ENCODE measurements at regions not wholly inside any gene's neighbourhood (a gene's known extent, or its start where the extent isn't known, plus 50 kb on each side); places are given as distances from the start of the nearest gene placed in this dataset.

DNA sequence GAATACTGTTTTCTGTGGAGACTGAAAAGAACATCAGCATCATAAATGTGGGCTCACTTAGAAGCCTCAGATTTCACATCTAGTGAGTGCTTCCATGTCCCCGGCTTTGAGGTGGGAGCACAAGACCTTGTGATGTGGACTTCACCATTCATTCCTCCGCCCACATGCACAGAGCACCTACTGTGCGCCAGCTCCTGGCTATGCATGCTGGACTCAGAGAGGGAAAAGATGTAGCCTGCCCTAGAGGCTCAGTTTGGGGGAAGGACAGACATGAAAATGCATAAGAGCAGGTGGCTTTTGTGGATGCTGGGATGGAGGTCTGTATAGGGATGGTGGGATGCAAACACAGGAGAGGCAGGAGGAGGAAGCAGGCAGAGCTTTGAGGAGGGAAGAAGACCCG, 65.0 kb downstream of the SERPINA3 start:
- Mint-ChIP-seq H3K9me3 (0 out of 2 replicates have a peak, but pooled peaks cover 3% of the 10 kb centered on the region), H3K4me3 (no peak overlapping the region), H3K27me3 (ENCODE audit: low read depth) (no peaks in the 10 kb centered on the region), H3K36me3 (no peaks in the 10 kb centered on the region), H3K27ac (no peak overlapping the region), H3K4me1 (peaks cover 13% of the 10 kb centered on the region; the same call in 1 of the 2 replicates)
- TF ChIP-seq, protein P1, sequence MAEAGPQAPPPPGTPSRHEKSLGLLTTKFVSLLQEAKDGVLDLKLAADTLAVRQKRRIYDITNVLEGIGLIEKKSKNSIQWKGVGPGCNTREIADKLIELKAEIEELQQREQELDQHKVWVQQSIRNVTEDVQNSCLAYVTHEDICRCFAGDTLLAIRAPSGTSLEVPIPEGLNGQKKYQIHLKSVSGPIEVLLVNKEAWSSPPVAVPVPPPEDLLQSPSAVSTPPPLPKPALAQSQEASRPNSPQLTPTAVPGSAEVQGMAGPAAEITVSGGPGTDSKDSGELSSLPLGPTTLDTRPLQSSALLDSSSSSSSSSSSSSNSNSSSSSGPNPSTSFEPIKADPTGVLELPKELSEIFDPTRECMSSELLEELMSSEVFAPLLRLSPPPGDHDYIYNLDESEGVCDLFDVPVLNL (CRISPR knock-in tag; IDR thresholded peaks at IDR 0.05; ENCODE audit: borderline replicate concordance, low read depth) = no peak
- no peak for TF ChIP-seq KAT7 (CRISPR knock-in tag; IDR thresholded peaks at IDR 0.05; ENCODE audit: borderline replicate concordance)
- TF ChIP-seq, protein P2, sequence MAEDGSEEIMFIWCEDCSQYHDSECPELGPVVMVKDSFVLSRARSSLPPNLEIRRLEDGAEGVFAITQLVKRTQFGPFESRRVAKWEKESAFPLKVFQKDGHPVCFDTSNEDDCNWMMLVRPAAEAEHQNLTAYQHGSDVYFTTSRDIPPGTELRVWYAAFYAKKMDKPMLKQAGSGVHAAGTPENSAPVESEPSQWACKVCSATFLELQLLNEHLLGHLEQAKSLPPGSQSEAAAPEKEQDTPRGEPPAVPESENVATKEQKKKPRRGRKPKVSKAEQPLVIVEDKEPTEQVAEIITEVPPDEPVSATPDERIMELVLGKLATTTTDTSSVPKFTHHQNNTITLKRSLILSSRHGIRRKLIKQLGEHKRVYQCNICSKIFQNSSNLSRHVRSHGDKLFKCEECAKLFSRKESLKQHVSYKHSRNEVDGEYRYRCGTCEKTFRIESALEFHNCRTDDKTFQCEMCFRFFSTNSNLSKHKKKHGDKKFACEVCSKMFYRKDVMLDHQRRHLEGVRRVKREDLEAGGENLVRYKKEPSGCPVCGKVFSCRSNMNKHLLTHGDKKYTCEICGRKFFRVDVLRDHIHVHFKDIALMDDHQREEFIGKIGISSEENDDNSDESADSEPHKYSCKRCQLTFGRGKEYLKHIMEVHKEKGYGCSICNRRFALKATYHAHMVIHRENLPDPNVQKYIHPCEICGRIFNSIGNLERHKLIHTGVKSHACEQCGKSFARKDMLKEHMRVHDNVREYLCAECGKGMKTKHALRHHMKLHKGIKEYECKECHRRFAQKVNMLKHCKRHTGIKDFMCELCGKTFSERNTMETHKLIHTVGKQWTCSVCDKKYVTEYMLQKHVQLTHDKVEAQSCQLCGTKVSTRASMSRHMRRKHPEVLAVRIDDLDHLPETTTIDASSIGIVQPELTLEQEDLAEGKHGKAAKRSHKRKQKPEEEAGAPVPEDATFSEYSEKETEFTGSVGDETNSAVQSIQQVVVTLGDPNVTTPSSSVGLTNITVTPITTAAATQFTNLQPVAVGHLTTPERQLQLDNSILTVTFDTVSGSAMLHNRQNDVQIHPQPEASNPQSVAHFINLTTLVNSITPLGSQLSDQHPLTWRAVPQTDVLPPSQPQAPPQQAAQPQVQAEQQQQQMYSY (CRISPR knock-in tag; IDR thresholded peaks at IDR 0.05) = no peak
- TF ChIP-seq, protein P3, sequence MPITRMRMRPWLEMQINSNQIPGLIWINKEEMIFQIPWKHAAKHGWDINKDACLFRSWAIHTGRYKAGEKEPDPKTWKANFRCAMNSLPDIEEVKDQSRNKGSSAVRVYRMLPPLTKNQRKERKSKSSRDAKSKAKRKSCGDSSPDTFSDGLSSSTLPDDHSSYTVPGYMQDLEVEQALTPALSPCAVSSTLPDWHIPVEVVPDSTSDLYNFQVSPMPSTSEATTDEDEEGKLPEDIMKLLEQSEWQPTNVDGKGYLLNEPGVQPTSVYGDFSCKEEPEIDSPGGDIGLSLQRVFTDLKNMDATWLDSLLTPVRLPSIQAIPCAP (CRISPR knock-in tag; IDR thresholded peaks at IDR 0.05) = no peak
- TF ChIP-seq, protein P4, sequence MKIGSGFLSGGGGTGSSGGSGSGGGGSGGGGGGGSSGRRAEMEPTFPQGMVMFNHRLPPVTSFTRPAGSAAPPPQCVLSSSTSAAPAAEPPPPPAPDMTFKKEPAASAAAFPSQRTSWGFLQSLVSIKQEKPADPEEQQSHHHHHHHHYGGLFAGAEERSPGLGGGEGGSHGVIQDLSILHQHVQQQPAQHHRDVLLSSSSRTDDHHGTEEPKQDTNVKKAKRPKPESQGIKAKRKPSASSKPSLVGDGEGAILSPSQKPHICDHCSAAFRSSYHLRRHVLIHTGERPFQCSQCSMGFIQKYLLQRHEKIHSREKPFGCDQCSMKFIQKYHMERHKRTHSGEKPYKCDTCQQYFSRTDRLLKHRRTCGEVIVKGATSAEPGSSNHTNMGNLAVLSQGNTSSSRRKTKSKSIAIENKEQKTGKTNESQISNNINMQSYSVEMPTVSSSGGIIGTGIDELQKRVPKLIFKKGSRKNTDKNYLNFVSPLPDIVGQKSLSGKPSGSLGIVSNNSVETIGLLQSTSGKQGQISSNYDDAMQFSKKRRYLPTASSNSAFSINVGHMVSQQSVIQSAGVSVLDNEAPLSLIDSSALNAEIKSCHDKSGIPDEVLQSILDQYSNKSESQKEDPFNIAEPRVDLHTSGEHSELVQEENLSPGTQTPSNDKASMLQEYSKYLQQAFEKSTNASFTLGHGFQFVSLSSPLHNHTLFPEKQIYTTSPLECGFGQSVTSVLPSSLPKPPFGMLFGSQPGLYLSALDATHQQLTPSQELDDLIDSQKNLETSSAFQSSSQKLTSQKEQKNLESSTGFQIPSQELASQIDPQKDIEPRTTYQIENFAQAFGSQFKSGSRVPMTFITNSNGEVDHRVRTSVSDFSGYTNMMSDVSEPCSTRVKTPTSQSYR (CRISPR knock-in tag; IDR thresholded peaks at IDR 0.05) = no peak
- no peak for TF ChIP-seq FOXP1 (CRISPR knock-in tag; IDR thresholded peaks at IDR 0.05; ENCODE audit: borderline replicate concordance)
- no peak for TF ChIP-seq JUN (CRISPR knock-in tag; IDR thresholded peaks at IDR 0.05)
- no peak for TF ChIP-seq ZNF232 (CRISPR knock-in tag; IDR thresholded peaks at IDR 0.05)
- TF ChIP-seq GABPB1 (CRISPR knock-in tag; IDR thresholded peaks at IDR 0.05) = no peak
- no peak for TF ChIP-seq NFATC4 (CRISPR knock-in tag; IDR thresholded peaks at IDR 0.05)
- TF ChIP-seq ZNF396 (CRISPR knock-in tag; IDR thresholded peaks at IDR 0.05; ENCODE audit: borderline replicate concordance) = no peak
- no peak for TF ChIP-seq ZNF317 (CRISPR knock-in tag; IDR thresholded peaks at IDR 0.05; ENCODE audit: borderline replicate concordance, low read depth)
- no peak for TF ChIP-seq ZNF219 (CRISPR knock-in tag; IDR thresholded peaks at IDR 0.05; ENCODE audit: borderline replicate concordance)
- TF ChIP-seq OVOL2 (CRISPR knock-in tag; IDR thresholded peaks at IDR 0.05; ENCODE audit: borderline replicate concordance) = no peak
- TF ChIP-seq NFYB (CRISPR knock-in tag; conservative IDR thresholded peaks at IDR 0.05; ENCODE audit: low read depth) = no peak
- no peak for TF ChIP-seq CREB1 (CRISPR knock-in tag; IDR thresholded peaks at IDR 0.05)
- TF ChIP-seq NFE2L1 (CRISPR knock-in tag; IDR thresholded peaks at IDR 0.05) = no peak
- ChIA-PET POLR2A (no interaction called here), CTCF (interaction anchor here (1.2 kb wide), 1 partner anchor 243 kb away, joined by 3 read pairs; no protein-coding TSS in a partner anchor)
- no peak for DNase-seq (ENCODE audit: low spot score)
- ATAC-seq = no peak

Measured in WTC11 (cell line).